ENCODE measurements at regions not wholly inside any gene's neighbourhood (a gene's known extent, or its start where the extent isn't known, plus 50 kb on each side); places are given as distances from the start of the nearest gene placed in this dataset.

DNA sequence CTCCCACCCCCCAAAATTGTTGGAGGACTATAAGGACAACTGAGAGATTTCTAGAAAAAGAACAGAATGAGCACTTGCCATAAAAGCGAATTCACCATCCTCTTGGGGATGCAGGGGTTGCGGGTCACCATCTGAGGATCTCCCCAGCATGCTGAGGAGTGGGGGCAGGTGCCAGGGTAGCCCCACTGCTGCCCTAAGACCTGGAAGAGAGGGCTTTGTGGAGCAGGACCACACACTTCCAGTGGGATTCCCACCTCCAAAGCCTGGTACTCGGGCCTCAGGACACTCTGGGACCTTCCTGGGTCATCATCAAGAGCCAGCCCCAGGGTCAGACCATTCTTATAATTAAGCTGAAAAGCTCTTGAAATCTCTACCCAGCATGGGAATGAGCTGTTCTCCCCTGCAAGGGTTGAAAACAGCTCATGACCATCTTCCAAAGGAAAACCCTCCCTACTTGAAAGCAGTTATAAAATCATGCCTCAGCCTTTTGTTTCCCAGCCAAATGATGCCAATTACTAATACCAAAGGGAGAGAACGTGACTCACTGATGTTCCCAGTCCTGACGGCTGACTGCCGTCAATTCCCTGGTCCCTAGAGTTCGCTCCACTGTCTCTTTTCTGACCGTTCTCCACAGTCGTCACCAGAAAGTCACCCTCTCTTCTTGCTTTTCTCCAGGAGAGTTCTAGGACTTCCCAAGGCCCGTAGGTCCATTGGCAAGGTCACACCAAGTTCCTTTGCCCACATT is 76.8 kb upstream of the CREB3L1 start:
- no peak for TF ChIP-seq EZH2 (IDR thresholded peaks at IDR 0.05; ENCODE audit: borderline replicate concordance, low read depth, low read length, severe bottlenecking)
- TF ChIP-seq, protein P1, sequence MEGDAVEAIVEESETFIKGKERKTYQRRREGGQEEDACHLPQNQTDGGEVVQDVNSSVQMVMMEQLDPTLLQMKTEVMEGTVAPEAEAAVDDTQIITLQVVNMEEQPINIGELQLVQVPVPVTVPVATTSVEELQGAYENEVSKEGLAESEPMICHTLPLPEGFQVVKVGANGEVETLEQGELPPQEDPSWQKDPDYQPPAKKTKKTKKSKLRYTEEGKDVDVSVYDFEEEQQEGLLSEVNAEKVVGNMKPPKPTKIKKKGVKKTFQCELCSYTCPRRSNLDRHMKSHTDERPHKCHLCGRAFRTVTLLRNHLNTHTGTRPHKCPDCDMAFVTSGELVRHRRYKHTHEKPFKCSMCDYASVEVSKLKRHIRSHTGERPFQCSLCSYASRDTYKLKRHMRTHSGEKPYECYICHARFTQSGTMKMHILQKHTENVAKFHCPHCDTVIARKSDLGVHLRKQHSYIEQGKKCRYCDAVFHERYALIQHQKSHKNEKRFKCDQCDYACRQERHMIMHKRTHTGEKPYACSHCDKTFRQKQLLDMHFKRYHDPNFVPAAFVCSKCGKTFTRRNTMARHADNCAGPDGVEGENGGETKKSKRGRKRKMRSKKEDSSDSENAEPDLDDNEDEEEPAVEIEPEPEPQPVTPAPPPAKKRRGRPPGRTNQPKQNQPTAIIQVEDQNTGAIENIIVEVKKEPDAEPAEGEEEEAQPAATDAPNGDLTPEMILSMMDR (IDR thresholded peaks at IDR 0.05; ENCODE audit: borderline replicate concordance, extremely low read depth, low read length, poor library complexity, severe bottlenecking), result no peak
